Stimulated activated CD8-positive, alpha-beta memory T cell treated with anti-CD3 and anti-CD28 coated beads, Interleukin-7, amount 100 ng/mL, for 4 hours (primary cell): ENCODE measurements at regions not wholly inside any gene's neighbourhood (a gene's known extent, or its start where the extent isn't known, plus 50 kb on each side); places are given as distances from the start of the nearest gene placed in this dataset.

Experiments
- DNase-seq, 2 donors: peaks; one replicate each; pipeline ENCODE4 v3.0.0-alpha.2; 2020; ENCODE audit warnings: low read depth in 2 of 2

GRCh38 chr1:11414926-11415538 lies 63.9 kb upstream of the DISP3 start:
- DNase-seq, result no peak

GRCh38 chr1:11417162-11417561 lies 61.8 kb upstream of the DISP3 start:
- no peak for DNase-seq

- no peak for DNase-seq
These were observed 60.9 kb upstream of the DISP3 start for GRCh38 chr1:11418056-11418455.

- no peak for DNase-seq
These were observed 57.5 kb upstream of the DISP3 start for GRCh38 chr1:11421443-11421842.

- no peak for DNase-seq
These were observed 56.3 kb upstream of the DISP3 start for GRCh38 chr1:11422686-11423085.

GRCh38 chr1:11426617-11427016 lies 52.3 kb upstream of the DISP3 start:
- no peak for DNase-seq

GRCh38 chr1:11428789-11429188 lies 50.2 kb upstream of the DISP3 start:
- no peak for DNase-seq
